Midbrain (tissue), 1 donor: ENCODE measurements at regions not wholly inside any gene's neighbourhood (a gene's known extent, or its start where the extent isn't known, plus 50 kb on each side); places are given as distances from the start of the nearest gene placed in this dataset.
"Not testable (repeated sequence)": the region's sequence is repeated elsewhere in the genome, so short reads cannot be mapped to it uniquely, and the experiment has no call there.

Experiments
- DNase-seq: peaks from one replicate; lab custom pipeline; 2025; lab: John Stamatoyannopoulos, UW

GRCh38 chr3:132084982-132085381, 50.2 kb upstream of the CPNE4 start:
- DNase-seq: no peak

GRCh38 chr3:132087356-132087755, 52.5 kb upstream of the CPNE4 start:
- no peak for DNase-seq

- DNase-seq: no peak
Measured at GRCh38 chr3:132088291-132088690, 53.5 kb upstream of the CPNE4 start.

GRCh38 chr3:132090921-132091320, 56.1 kb upstream of the CPNE4 start:
- DNase-seq: no peak

GRCh38 chr3:132116601-132117000, 81.8 kb upstream of the CPNE4 start:
- no peak for DNase-seq

- no peak for DNase-seq
Measured at GRCh38 chr3:132117642-132118041, 82.8 kb upstream of the CPNE4 start.

GRCh38 chr3:132119531-132119930, 84.7 kb upstream of the CPNE4 start:
- no peak for DNase-seq

GRCh38 chr3:132124096-132124495, 89.3 kb upstream of the CPNE4 start:
- no peak for DNase-seq

GRCh38 chr3:132124651-132125284, 90.0 kb upstream of the CPNE4 start:
- no peak for DNase-seq

- no peak for DNase-seq
Measured at GRCh38 chr3:132134611-132135010, 99.8 kb upstream of the CPNE4 start.

GRCh38 chr3:132135628-132136333, 101.0 kb upstream of the CPNE4 start:
- DNase-seq: no peak

- no peak for DNase-seq
Measured at GRCh38 chr3:132136334-132136716, 101.5 kb upstream of the CPNE4 start.

- not testable (repeated sequence) for DNase-seq
Measured at GRCh38 chr3:132136902-132137301, 102.1 kb upstream of the CPNE4 start.

GRCh38 chr3:132145833-132146232, 111.0 kb upstream of the CPNE4 start:
- no peak for DNase-seq

GRCh38 chr3:132154619-132155018, 119.8 kb upstream of the CPNE4 start:
- no peak for DNase-seq

GRCh38 chr3:132159145-132159544, 124.3 kb upstream of the CPNE4 start:
- DNase-seq: no peak

GRCh38 chr3:132160198-132160597, 125.4 kb upstream of the CPNE4 start:
- DNase-seq: no peak

- no peak for DNase-seq
Measured at GRCh38 chr3:132161608-132162007, 126.8 kb upstream of the CPNE4 start.

GRCh38 chr3:132164469-132165092, 129.8 kb upstream of the CPNE4 start:
- no peak for DNase-seq

GRCh38 chr3:132167870-132168269, 133.1 kb upstream of the CPNE4 start:
- DNase-seq: no peak

GRCh38 chr3:132174500-132174899, 139.7 kb upstream of the CPNE4 start:
- DNase-seq: no peak

- peak; percentile 43 for DNase-seq
Measured at GRCh38 chr3:132180337-132180791, 136.8 kb upstream of the ACP3 start.

GRCh38 chr3:132183811-132184210, 133.4 kb upstream of the ACP3 start:
- peak; percentile 4 for DNase-seq
